WTC11 (cell line): ENCODE measurements at regions not wholly inside any gene's neighbourhood (a gene's known extent, or its start where the extent isn't known, plus 50 kb on each side); places are given as distances from the start of the nearest gene placed in this dataset.

Source experiments
- ATAC-seq: fragments of 200-7000 bp; cut with Tn5 transposase; 2 replicates; pipeline ENCODE4 v1.10.0; 2021; ENCODE audit warnings: mild to moderate bottlenecking, moderate library complexity
- CTCF ChIA-PET: fragments of 300-600 bp; sonication (Branson Sonifier 250); formaldehyde crosslinking; loops from one replicate; lab custom pipeline; 2021; ENCODE audit warnings: antibody characterized with exemption; lab: Charles Lee
- POLR2A ChIA-PET: fragments of 350-600 bp; sonication (Branson Sonifier 250); formaldehyde crosslinking; loops from one replicate; lab custom pipeline; 2021; ENCODE audit warnings: antibody characterized with exemption; lab: Charles Lee
- DNase-seq: peaks from one replicate; pipeline ENCODE4 v3.0.0; 2021; ENCODE audit warnings: low spot score
- H3K27ac Mint-ChIP-seq: 2 replicates; pipeline ENCODE4 v1.8.0; 2021; ENCODE audit warnings: mixed read lengths
- H3K27me3 Mint-ChIP-seq: 2 replicates; pipeline ENCODE4 v1.8.0; 2021; ENCODE audit warnings: low read depth, mild to moderate bottlenecking, moderate library complexity, mixed read lengths
- H3K36me3 Mint-ChIP-seq: 2 replicates; pipeline ENCODE4 v1.8.0; 2021; ENCODE audit warnings: mixed read lengths
- H3K4me1 Mint-ChIP-seq: 2 replicates; pipeline ENCODE4 v1.8.0; 2022; ENCODE audit warnings: mixed read lengths
- H3K4me3 Mint-ChIP-seq: 2 replicates; pipeline ENCODE4 v1.8.0; 2021; ENCODE audit warnings: mild to moderate bottlenecking, moderate library complexity, mixed read lengths
- H3K9me3 Mint-ChIP-seq: 2 replicates; pipeline ENCODE4 v1.8.0; 2021; ENCODE audit warnings: mixed read lengths
- CBFB ChIP-seq: sonication (generic); formaldehyde crosslinking; IDR thresholded peaks from 2 replicates; pipeline ENCODE4 v1.8.1; 2022; ENCODE audit warnings: mild to moderate bottlenecking, low read depth, missing genetic modification reagents
- ELF4 ChIP-seq: sonication (generic); formaldehyde crosslinking; IDR thresholded peaks from 2 replicates; pipeline ENCODE4 v1.8.1; 2022; ENCODE audit warnings: low read depth, mild to moderate bottlenecking, moderate library complexity, missing genetic modification reagents
- ESRRA ChIP-seq: sonication (generic); formaldehyde crosslinking; IDR thresholded peaks from 2 replicates; pipeline ENCODE4 v1.8.1; 2022; ENCODE audit warnings: mild to moderate bottlenecking, missing genetic modification reagents, borderline replicate concordance
- JAZF1 ChIP-seq: fragments of 250-450 bp; sonication (Bioruptor Pico); IDR thresholded peaks from 2 replicates; pipeline ENCODE4 v1.9.0; 2021; ENCODE audit warnings: moderate library complexity, mild to moderate bottlenecking, inconsistent platforms
- JUN ChIP-seq: sonication (generic); formaldehyde crosslinking; IDR thresholded peaks from 2 replicates; pipeline ENCODE4 v1.8.0; 2023; ENCODE audit warnings: mild to moderate bottlenecking, missing genetic modification reagents
- NFE2L1 ChIP-seq: sonication (generic); formaldehyde crosslinking; IDR thresholded peaks from 2 replicates; pipeline ENCODE4 v1.8.1; 2023; ENCODE audit warnings: missing genetic modification reagents
- NR1H2 ChIP-seq: sonication (generic); formaldehyde crosslinking; IDR thresholded peaks from 2 replicates; pipeline ENCODE4 v1.9.0; 2021; ENCODE audit warnings: mild to moderate bottlenecking, moderate library complexity, missing genetic modification reagents
- TEAD1 ChIP-seq: sonication (generic); formaldehyde crosslinking; IDR thresholded peaks from 2 replicates; pipeline ENCODE4 v1.8.0; 2022; ENCODE audit warnings: mild to moderate bottlenecking, missing genetic modification reagents
- TP53 ChIP-seq: sonication (generic); formaldehyde crosslinking; IDR thresholded peaks from 2 replicates; pipeline ENCODE4 v1.8.1; 2023; ENCODE audit warnings: mild to moderate bottlenecking, missing genetic modification reagents
- ZNF232 ChIP-seq: sonication (generic); formaldehyde crosslinking; IDR thresholded peaks from 2 replicates; pipeline ENCODE4 v1.8.0; 2022; ENCODE audit warnings: mild to moderate bottlenecking, missing genetic modification reagents
- ZNF423 ChIP-seq: fragments of 250-450 bp; sonication (Bioruptor Pico); IDR thresholded peaks from 2 replicates; pipeline ENCODE4 v2.1.2; 2022; ENCODE audit warnings: mild to moderate bottlenecking, moderate library complexity
- TF ChIP-seq, protein P1 (sequence below): sonication (generic); formaldehyde crosslinking; IDR thresholded peaks from 2 replicates; pipeline ENCODE4 v1.8.1; 2023; ENCODE audit warnings: mild to moderate bottlenecking, moderate library complexity, missing genetic modification reagents
- TF ChIP-seq, protein P2 (sequence below): sonication (generic); formaldehyde crosslinking; IDR thresholded peaks from 2 replicates; pipeline ENCODE4 v1.8.1; 2023; ENCODE audit warnings: mild to moderate bottlenecking, missing genetic modification reagents, moderate library complexity
- TF ChIP-seq, protein P3 (sequence below): sonication (generic); formaldehyde crosslinking; IDR thresholded peaks from 2 replicates; pipeline ENCODE4 v1.8.0; 2022; ENCODE audit warnings: mild to moderate bottlenecking, missing genetic modification reagents
- TF ChIP-seq, protein P4 (sequence below): sonication (generic); formaldehyde crosslinking; IDR thresholded peaks from 2 replicates; pipeline ENCODE4 v1.8.0; 2023; ENCODE audit warnings: missing genetic modification reagents
- TF ChIP-seq, protein P5 (sequence below): sonication (generic); formaldehyde crosslinking; conservative IDR thresholded peaks from 2 replicates; pipeline ENCODE4 v1.8.1; 2023; ENCODE audit warnings: mild to moderate bottlenecking, low read depth, missing genetic modification reagents, moderate library complexity
- TF ChIP-seq, protein P6 (sequence below): sonication (generic); formaldehyde crosslinking; IDR thresholded peaks from 2 replicates; pipeline ENCODE4 v1.8.1; 2023; ENCODE audit warnings: mild to moderate bottlenecking, missing genetic modification reagents
- TF ChIP-seq, protein P7 (sequence below): sonication (generic); formaldehyde crosslinking; IDR thresholded peaks from 2 replicates; pipeline ENCODE4 v1.8.0; 2022; ENCODE audit warnings: mild to moderate bottlenecking, missing genetic modification reagents

DNA sequence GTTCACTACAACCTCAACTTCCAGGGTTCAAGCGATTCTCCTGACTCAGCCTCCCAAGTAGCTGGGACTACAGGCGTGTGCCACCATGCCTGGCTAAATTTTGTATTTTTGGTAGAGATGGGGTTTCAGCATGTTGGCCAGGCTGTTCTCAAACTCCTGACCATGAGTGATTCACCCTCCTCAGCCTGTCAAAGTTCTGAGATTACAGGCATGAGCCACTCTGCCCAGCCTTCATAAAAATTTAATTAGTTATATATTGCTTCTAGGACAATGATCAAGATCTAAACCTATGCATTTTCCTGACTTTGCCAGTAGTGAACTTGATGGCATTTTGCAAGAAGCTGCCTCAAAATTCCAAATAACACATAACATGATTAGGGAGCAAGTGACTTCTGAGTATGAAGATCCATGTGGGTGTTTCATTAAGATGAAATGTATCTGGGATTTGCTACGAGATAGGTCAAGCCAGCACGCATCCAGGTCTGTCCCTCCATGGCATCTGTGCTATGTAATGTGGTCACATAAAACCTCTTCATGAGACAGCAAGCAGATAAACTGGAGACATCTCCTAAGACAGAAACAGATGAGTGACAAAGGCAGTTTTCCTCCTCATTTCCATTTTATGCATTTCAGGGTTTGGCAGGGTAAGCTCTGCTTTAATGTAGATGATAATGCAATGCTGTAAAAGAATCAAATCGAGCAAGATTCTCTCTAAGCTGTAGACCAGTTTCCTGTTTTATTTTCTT lies 319.4 kb upstream of the ATP2B1 start:
- no peak for ATAC-seq
- ChIA-PET CTCF (no interaction called here), POLR2A (no interaction called here)
- Mint-ChIP-seq H3K27ac (no peak overlapping the region), H3K9me3 (no peaks in the 10 kb centered on the region), H3K27me3 (no peaks in the 10 kb centered on the region), H3K36me3 (no peaks in the 10 kb centered on the region), H3K4me1 (no peaks in the 10 kb centered on the region), H3K4me3 (no peak overlapping the region)
- DNase-seq = no peak
- no peak for TF ChIP-seq ESRRA (CRISPR knock-in tag)
- TF ChIP-seq, protein P1, sequence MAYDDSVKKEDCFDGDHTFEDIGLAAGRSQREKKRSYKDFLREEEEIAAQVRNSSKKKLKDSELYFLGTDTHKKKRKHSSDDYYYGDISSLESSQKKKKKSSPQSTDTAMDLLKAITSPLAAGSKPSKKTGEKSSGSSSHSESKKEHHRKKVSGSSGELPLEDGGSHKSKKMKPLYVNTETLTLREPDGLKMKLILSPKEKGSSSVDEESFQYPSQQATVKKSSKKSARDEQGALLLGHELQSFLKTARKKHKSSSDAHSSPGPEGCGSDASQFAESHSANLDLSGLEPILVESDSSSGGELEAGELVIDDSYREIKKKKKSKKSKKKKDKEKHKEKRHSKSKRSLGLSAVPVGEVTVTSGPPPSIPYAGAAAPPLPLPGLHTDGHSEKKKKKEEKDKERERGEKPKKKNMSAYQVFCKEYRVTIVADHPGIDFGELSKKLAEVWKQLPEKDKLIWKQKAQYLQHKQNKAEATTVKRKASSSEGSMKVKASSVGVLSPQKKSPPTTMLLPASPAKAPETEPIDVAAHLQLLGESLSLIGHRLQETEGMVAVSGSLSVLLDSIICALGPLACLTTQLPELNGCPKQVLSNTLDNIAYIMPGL (CRISPR knock-in tag) = no peak
- TF ChIP-seq JUN (CRISPR knock-in tag) = no peak
- TF ChIP-seq, protein P2, sequence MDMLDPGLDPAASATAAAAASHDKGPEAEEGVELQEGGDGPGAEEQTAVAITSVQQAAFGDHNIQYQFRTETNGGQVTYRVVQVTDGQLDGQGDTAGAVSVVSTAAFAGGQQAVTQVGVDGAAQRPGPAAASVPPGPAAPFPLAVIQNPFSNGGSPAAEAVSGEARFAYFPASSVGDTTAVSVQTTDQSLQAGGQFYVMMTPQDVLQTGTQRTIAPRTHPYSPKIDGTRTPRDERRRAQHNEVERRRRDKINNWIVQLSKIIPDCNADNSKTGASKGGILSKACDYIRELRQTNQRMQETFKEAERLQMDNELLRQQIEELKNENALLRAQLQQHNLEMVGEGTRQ (CRISPR knock-in tag) = no peak
- no peak for TF ChIP-seq ZNF423 (CRISPR knock-in tag)
- TF ChIP-seq CBFB (CRISPR knock-in tag) = no peak
- TF ChIP-seq TEAD1 (CRISPR knock-in tag) = no peak
- TF ChIP-seq NR1H2 (CRISPR knock-in tag) = no peak
- TF ChIP-seq, protein P3, sequence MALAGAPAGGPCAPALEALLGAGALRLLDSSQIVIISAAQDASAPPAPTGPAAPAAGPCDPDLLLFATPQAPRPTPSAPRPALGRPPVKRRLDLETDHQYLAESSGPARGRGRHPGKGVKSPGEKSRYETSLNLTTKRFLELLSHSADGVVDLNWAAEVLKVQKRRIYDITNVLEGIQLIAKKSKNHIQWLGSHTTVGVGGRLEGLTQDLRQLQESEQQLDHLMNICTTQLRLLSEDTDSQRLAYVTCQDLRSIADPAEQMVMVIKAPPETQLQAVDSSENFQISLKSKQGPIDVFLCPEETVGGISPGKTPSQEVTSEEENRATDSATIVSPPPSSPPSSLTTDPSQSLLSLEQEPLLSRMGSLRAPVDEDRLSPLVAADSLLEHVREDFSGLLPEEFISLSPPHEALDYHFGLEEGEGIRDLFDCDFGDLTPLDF (CRISPR knock-in tag) = no peak
- TF ChIP-seq, protein P4, sequence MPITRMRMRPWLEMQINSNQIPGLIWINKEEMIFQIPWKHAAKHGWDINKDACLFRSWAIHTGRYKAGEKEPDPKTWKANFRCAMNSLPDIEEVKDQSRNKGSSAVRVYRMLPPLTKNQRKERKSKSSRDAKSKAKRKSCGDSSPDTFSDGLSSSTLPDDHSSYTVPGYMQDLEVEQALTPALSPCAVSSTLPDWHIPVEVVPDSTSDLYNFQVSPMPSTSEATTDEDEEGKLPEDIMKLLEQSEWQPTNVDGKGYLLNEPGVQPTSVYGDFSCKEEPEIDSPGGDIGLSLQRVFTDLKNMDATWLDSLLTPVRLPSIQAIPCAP = no peak
- TF ChIP-seq ELF4 (CRISPR knock-in tag) = no peak
- no peak for TF ChIP-seq JAZF1 (CRISPR knock-in tag)
- TF ChIP-seq, protein P5, sequence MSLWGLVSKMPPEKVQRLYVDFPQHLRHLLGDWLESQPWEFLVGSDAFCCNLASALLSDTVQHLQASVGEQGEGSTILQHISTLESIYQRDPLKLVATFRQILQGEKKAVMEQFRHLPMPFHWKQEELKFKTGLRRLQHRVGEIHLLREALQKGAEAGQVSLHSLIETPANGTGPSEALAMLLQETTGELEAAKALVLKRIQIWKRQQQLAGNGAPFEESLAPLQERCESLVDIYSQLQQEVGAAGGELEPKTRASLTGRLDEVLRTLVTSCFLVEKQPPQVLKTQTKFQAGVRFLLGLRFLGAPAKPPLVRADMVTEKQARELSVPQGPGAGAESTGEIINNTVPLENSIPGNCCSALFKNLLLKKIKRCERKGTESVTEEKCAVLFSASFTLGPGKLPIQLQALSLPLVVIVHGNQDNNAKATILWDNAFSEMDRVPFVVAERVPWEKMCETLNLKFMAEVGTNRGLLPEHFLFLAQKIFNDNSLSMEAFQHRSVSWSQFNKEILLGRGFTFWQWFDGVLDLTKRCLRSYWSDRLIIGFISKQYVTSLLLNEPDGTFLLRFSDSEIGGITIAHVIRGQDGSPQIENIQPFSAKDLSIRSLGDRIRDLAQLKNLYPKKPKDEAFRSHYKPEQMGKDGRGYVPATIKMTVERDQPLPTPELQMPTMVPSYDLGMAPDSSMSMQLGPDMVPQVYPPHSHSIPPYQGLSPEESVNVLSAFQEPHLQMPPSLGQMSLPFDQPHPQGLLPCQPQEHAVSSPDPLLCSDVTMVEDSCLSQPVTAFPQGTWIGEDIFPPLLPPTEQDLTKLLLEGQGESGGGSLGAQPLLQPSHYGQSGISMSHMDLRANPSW (CRISPR knock-in tag) = no peak
- TF ChIP-seq, protein P6, sequence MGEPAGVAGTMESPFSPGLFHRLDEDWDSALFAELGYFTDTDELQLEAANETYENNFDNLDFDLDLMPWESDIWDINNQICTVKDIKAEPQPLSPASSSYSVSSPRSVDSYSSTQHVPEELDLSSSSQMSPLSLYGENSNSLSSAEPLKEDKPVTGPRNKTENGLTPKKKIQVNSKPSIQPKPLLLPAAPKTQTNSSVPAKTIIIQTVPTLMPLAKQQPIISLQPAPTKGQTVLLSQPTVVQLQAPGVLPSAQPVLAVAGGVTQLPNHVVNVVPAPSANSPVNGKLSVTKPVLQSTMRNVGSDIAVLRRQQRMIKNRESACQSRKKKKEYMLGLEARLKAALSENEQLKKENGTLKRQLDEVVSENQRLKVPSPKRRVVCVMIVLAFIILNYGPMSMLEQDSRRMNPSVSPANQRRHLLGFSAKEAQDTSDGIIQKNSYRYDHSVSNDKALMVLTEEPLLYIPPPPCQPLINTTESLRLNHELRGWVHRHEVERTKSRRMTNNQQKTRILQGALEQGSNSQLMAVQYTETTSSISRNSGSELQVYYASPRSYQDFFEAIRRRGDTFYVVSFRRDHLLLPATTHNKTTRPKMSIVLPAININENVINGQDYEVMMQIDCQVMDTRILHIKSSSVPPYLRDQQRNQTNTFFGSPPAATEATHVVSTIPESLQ (CRISPR knock-in tag) = no peak
- TF ChIP-seq TP53 (CRISPR knock-in tag) = no peak
- no peak for TF ChIP-seq NFE2L1 (CRISPR knock-in tag)
- TF ChIP-seq ZNF232 = no peak
- TF ChIP-seq, protein P7, sequence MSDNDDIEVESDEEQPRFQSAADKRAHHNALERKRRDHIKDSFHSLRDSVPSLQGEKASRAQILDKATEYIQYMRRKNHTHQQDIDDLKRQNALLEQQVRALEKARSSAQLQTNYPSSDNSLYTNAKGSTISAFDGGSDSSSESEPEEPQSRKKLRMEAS (CRISPR knock-in tag) = no peak
